ENCODE measurements at regions not wholly inside any gene's neighbourhood (a gene's known extent, or its start where the extent isn't known, plus 50 kb on each side); places are given as distances from the start of the nearest gene placed in this dataset.
"Not testable (repeated sequence)": the region's sequence is repeated elsewhere in the genome, so short reads cannot be mapped to it uniquely, and the experiment has no call there.

GRCh38 chr7:136400877-136401276, 423.7 kb upstream of the MTPN start:
- DNase-seq: no peak

DNA sequence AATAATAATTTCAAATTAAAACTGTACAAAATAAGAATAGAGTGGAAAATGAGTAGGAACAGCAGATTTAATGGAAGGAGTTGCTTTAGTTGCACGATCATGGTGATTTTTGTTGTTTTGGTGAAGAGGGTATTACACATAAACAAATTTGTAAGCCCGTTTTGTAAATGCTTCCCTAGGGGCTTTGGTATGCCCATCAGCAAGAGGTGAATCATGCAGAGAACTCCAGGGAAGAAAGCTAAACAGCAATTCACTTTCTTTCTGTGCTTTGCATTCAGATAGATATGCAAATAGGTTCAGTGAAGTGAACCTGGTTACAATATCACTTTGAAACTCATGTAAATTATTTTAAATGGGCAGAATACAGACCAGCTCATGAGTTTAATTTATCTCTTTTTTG, 422.2 kb upstream of the MTPN start:
- DNase-seq: no peak

DNA sequence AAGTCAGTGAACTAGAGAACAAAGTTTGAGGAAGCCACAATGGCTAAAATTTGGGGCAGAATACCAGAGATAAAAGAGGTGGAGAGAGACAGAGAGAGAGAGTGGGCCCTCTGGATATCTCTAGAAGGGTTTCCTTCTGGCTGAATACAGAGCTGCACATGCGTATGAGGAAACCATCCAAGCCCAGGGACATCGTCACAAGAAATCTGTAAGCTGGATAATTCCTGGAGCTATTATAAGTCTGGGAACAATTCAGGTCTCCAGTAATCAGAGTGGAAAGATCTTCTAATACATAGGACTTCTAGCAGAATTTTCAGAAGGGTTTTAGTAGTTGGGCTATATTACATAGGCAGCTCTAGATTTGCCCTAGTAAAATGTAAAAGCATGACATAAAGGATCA, 415.7 kb upstream of the MTPN start:
- DNase-seq: no peak

DNA sequence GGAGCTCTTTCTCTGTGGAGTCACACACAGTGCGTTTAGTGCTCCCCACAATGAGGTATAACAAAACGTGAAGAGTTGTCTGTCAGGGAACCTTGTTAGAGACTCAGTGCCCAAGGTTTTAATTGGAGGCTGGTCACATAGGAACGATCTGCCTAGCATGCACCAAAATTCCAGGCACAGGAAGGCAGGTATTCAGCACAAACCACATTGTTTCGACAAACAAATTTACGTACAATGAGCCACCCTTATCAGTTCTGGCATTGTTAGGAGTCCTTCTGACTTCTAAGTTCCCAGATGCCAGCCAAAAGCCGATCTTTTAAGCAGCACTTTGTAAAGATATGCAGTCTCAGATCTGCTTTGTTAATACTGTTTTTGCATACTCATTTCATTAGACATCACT, 414.2 kb upstream of the MTPN start:
- DNase-seq: no peak

GRCh38 chr7:136389933-136390332, 412.8 kb upstream of the MTPN start:
- no peak for DNase-seq

GRCh38 chr7:136386876-136387275, 409.7 kb upstream of the MTPN start:
- no peak for DNase-seq

- DNase-seq: not testable (repeated sequence)
Measured at GRCh38 chr7:136371409-136371808, 394.2 kb upstream of the MTPN start.

DNA sequence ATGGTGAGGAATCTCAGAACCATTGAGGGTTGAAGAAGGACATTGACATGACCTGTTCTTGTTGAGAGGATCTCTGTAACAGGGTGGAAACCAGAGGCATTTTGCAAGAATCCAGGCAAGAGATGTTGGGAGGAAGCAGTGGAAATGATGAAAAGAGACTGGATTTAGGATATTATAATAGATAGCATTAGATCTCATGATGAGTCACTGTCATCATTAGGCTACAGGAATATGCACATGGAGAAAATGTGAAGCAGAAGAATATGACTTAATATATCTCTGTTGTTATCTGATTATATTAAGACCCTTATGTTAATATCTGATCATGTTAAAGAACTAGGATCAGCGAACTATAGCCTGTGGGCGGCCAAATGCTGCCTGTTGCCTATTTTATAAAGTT, 393.0 kb upstream of the MTPN start:
- no peak for DNase-seq

- DNase-seq: no peak
Measured at GRCh38 chr7:136369225-136369624, 392.1 kb upstream of the MTPN start.

DNA sequence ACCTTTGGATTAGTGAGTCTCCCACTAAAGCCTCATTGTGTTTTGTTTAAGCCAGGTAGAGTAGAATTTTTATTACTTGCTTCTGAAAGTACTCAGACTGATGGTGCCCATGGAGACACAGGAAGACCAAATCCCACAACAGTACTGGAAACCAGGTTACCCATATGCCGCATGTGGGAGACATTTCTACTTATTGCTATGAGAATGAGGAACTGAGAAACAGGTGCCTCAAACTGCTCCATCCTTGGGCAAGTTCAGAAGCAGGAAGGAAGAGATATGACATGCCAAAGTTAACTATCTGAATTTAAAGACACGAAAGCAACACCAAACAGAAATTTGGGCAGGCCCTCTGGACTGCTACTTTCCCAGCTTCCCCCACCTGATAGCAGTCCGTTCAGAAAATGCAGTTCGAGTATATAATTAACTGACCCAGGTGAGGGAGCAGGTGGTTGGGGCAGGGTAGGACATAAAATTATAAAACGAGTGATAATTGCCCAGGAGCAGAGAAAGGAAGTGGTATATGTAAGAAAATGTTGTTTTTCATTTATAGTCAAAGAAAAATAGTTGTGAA, 382.3 kb upstream of the MTPN start:
- DNase-seq: no peak

DNA sequence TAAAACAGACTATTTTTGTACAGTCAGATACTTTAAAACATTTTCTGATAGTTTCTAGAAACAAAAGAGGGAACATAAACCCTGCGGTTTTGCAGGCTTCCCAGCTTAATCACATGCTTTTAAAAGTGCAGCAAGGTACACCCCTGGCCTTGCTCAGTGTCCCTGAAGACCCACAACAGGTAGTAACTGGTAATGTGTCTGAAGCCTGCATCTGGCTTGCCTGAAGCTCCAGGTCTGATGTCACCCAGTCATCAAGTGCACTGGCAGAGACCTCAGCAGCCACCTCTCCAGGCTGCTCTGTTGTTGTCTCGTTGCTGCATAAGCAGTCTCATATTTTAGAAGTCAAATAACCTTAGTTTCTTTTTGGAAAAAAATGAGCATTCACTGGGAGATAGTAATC, 376.1 kb upstream of the MTPN start:
- DNase-seq: no peak

DNA sequence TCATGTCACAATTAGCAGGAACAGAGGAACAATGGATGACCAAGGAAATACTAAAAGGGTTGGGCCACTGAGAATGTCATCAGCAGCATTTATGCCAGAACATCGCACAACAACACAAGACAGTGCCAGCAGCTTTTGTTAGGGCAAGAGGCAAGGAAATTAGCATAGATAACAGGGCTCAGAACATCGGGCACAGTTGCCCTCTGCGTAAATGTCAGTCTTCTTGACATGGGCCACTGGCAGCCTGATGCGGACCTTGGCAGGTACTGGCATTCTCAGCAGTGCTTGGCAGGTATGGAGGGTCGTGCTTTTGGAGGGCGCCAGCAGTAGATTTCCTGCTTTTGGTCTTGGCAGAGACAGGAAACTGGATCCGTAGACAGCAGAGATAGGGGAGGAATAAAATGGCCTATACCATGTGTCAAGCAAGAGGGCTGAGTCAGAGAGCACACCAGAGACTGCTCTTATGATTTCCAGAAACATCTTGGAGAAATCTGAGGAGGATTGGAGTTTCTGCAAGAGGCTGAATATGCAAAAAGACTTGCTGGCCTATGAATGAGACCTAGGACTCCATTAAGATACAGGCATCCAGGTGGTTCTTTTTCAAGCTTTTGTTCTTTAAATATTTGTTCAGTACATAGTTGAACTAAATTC, 371.5 kb upstream of the MTPN start:
- no peak for DNase-seq

- no peak for DNase-seq
Measured at GRCh38 chr7:136348142-136348541, 371.0 kb upstream of the MTPN start.

DNA sequence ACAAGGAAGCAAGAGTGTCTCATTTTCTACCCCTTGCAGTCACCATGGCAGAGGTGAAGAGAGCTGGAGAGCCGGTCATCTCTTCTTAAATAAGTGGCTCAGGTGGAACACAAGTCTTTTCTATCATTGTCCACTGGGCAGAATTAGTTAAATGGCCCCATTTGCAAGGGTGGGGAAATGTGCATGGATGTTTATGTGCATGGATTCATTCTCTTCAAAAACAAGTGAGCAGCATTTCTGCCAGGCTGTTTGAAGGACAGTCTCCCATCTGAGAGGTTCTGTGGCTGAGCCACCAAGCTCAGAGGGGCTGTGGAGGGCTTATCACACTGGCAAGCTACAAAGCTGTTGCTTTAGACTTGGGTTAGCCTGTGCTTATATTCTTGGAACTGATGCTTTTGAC, 370.3 kb upstream of the MTPN start:
- no peak for DNase-seq

DNA sequence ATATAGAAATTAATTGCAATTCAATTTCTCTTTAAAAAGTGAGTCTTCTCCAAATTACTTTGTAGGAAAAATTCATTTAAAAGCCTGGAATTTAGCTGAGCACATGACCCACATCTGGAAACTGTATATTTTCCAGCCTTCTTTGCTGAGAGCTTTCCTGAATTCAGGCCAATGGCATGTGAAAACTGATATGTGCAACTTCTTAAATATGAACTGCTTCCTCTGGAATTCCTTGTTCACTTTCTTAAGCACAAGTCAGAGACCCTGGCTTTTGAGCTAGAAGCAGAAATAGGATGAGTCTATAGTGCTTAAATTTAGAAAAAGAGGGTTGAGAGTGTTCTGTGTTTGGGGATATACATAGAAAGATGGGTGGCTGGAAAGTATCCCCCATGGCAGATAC, 365.1 kb upstream of the MTPN start:
- no peak for DNase-seq

- no peak for DNase-seq
Measured at GRCh38 chr7:136339464-136339863, 362.3 kb upstream of the MTPN start.

- DNase-seq: no peak
Measured at GRCh38 chr7:136336932-136337331, 359.8 kb upstream of the MTPN start.

DNA sequence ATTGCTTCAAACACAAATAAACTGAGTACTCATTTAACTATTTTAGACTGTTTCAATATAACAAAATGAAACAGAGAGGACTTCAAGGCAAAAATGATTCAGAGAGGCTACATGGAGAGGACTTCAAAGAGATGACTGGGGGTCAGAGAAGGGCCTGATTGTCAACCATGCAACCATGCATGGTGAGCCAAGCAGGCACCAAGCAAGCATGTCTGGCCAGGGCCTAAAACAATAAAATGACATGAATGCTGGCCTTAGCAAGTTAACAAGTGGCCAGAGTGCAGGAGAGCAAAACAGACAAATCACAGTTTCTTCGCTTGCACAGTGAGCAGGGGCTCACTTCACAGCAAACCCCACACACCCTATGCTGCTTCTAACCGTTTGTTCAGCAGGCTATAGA, 356.5 kb upstream of the MTPN start:
- DNase-seq: no peak

DNA sequence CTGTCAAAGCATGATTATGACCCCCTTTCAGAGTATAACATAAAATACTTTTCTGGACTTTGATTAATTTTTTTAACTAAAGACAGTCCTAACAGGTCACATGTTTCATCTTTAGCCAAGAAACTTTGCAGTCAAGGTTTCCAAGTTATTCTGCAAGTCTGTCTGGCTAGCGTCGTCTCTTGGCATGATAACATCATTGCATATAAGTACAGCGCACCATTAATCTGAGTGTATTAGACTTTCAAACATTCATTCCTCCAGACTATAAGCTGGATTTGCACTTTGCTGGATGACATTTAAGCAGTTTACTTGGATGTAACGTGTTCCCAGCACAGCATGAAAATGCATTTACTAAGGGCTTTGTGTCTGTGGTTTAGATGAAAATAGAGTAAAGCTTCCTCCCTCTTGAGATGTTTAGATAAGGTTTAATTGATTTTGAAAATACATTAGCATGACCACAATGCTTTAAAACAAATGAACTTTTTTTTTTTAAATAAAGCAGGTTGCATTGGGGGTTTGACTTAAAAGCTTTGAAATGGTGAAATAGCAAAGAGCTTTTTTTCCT, 349.0 kb upstream of the MTPN start:
- DNase-seq: no peak

GRCh38 chr7:136325578-136325977, 348.4 kb upstream of the MTPN start:
- DNase-seq: no peak

- DNase-seq: no peak
Measured at GRCh38 chr7:136325027-136325426, 347.9 kb upstream of the MTPN start.

- DNase-seq: no peak
Measured at GRCh38 chr7:136324073-136324704, 347.0 kb upstream of the MTPN start.

GRCh38 chr7:136312592-136312991, 335.4 kb upstream of the MTPN start:
- DNase-seq: no peak

GRCh38 chr7:136309407-136309806, 332.2 kb upstream of the MTPN start:
- DNase-seq: no peak

DNA sequence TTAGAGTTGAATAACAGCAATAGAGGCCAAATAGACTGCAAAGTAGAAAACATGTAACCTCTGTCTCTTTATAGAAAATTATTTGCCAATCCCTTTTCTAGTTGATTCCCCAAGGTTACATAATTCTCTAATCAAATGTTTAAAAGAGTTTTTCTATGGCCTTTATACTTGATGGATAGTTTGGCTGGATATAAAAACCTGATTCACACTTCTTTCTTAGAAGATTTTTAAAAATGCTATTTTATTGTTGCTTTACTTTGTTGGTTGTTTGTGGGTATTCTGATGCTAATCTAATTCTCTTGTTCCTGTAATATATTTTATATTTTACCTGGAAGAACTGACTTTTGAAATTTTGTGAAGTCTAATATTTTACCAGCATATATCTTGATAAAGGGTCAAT, 331.1 kb upstream of the MTPN start:
- DNase-seq: no peak
